Naive thymus-derived CD4-positive, alpha-beta T cell (primary cell): ENCODE measurements at regions not wholly inside any gene's neighbourhood (a gene's known extent, or its start where the extent isn't known, plus 50 kb on each side); places are given as distances from the start of the nearest gene placed in this dataset.
"Not testable (repeated sequence)": the region's sequence is repeated elsewhere in the genome, so short reads cannot be mapped to it uniquely, and the experiment has no call there.

ENCODE experiments used
- ATAC-seq: fragments of 150-1000 bp; cut with Tn5 transposase; 2 replicates; pipeline ENCODE4 v1.10.0; 2021; ENCODE audit warnings: mild to moderate bottlenecking, moderate library complexity
- CTCF ChIA-PET: fragments of 350-600 bp; sonication (Branson Sonifier 250); formaldehyde crosslinking; loops from one replicate; lab custom pipeline; 2021; ENCODE audit warnings: antibody characterized with exemption; lab: Charles Lee
- POLR2A ChIA-PET: fragments of 350-600 bp; sonication (Branson Sonifier 250); formaldehyde crosslinking; loops from one replicate; lab custom pipeline; 2021; ENCODE audit warnings: antibody characterized with exemption, inconsistent platforms; lab: Charles Lee
- DNase-seq, 9 donors: peaks; one replicate each; pipeline versions ENCODE4 v3.0.0 to v3.0.0-alpha.2; 2020 to 2022; ENCODE audit warnings: mixed read lengths in 1 of 9
- H3K27ac ChIP-seq: one replicate; pipeline ENCODE4 v1.7.0; 2013; ENCODE audit warnings: mild to moderate bottlenecking, low read depth, low read length, moderate library complexity
- H3K27me3 ChIP-seq, 2 donors: one replicate each; pipeline ENCODE4 v1.7.0; 2013; ENCODE audit warnings: low read length in 2 of 2, mild to moderate bottlenecking in 2 of 2, moderate library complexity in 2 of 2; ENCODE audit not compliant: control insufficient read depth in 2 of 2, insufficient read depth in 2 of 2
- H3K36me3 ChIP-seq, 3 experiments: 1 replicate in 2 of 3; 2 replicates in 1 of 3; pipeline ENCODE4 v1.7.0; 2013; ENCODE audit warnings: low read length in 3 of 3, mild to moderate bottlenecking in 3 of 3, moderate library complexity in 1 of 3; ENCODE audit not compliant: insufficient read depth in 3 of 3, control insufficient read depth in 2 of 3
- H3K4me1 ChIP-seq, 2 donors: one replicate each; pipeline ENCODE4 v1.7.0; 2013; ENCODE audit warnings: low read length in 2 of 2, mild to moderate bottlenecking in 2 of 2, moderate library complexity in 1 of 2; ENCODE audit not compliant: control insufficient read depth in 2 of 2, insufficient read depth in 2 of 2
- H3K4me3 ChIP-seq: 2 replicates; pipeline ENCODE4 v1.7.0; 2013; ENCODE audit warnings: mild to moderate bottlenecking, low read length
- H3K9me3 ChIP-seq, 3 experiments: 1 replicate in 2 of 3; 2 replicates in 1 of 3; pipeline ENCODE4 v1.7.0; 2013; ENCODE audit warnings: low read length in 3 of 3; ENCODE audit not compliant: control insufficient read depth in 2 of 3
- H3K27ac Mint-ChIP-seq, 9 donors: one replicate each; pipeline ENCODE4 v1.8.0; 2020 to 2022; ENCODE audit warnings: mixed read lengths in 9 of 9, mild to moderate bottlenecking in 8 of 9, moderate library complexity in 5 of 9, inconsistent platforms in 2 of 9
- H3K27me3 Mint-ChIP-seq, 5 donors: one replicate each; pipeline ENCODE4 v1.8.0; 2021 to 2022; ENCODE audit warnings: mixed read lengths in 5 of 5, mild to moderate bottlenecking in 1 of 5
- H3K36me3 Mint-ChIP-seq, 5 donors: one replicate each; pipeline ENCODE4 v1.8.0; 2020 to 2022; ENCODE audit warnings: mixed read lengths in 5 of 5, mild to moderate bottlenecking in 3 of 5, inconsistent platforms in 1 of 5
- H3K4me1 Mint-ChIP-seq, 7 donors: one replicate each; pipeline ENCODE4 v1.8.0; 2020 to 2022; ENCODE audit warnings: mixed read lengths in 7 of 7, mild to moderate bottlenecking in 3 of 7, inconsistent platforms in 1 of 7
- H3K4me3 Mint-ChIP-seq, 10 donors: one replicate each; pipeline ENCODE4 v1.8.0; 2020 to 2022; ENCODE audit warnings: mild to moderate bottlenecking in 10 of 10, mixed read lengths in 10 of 10, moderate library complexity in 6 of 10, inconsistent platforms in 2 of 10
- H3K9me3 Mint-ChIP-seq, 11 donors: one replicate each; pipeline ENCODE4 v1.8.0; 2020 to 2022; ENCODE audit warnings: mixed read lengths in 11 of 11, mild to moderate bottlenecking in 4 of 11, inconsistent platforms in 1 of 11, moderate library complexity in 1 of 11
- intact Hi-C, 2 donors: fragments of 100-400 bp; cut with micrococcal nuclease; formaldehyde crosslinking; loops; one replicate each; pipeline ENCODE4 v1.15.1; 2023

DNA sequence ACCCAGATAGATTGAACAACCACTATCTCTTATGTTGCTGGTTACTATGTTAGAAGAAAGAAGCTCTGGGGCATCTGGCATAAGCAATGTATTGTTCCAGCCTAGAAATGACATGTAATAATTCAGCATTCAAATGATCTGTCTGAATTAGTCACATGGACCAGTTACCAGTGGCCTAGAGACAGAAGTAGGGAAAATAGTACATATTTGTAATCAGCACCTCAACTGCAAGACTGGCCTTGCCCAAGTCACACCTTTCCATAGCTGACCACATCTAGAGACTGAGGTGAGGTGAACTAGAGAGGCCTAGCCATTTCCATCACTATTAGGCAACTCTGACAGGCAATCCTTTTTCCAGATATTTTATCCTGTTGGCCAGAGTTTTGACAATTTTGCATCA, 315.6 kb upstream of the KCND2 start:
- H3K36me3 Mint-ChIP-seq: no peaks in the 10 kb centered on the region
- CTCF ChIA-PET: no interaction called here
- no peak for DNase-seq
- Histone ChIP-seq H3K36me3 (no peaks in the 10 kb centered on the region), H3K4me3 (no peak overlapping the region), H3K9me3 (no peaks in the 10 kb centered on the region), H3K27me3 (no peaks in the 10 kb centered on the region), H3K27ac (no peak overlapping the region), H3K4me1 (no peaks in the 10 kb centered on the region)
- intact Hi-C loops: no loop called here
- no peak overlapping the region for H3K4me3 Mint-ChIP-seq
- H3K27ac Mint-ChIP-seq: no peak overlapping the region
- no peaks in the 10 kb centered on the region for H3K4me1 Mint-ChIP-seq
- POLR2A ChIA-PET: no interaction called here
- H3K9me3 Mint-ChIP-seq: peaks cover 0 to 9% (median 2%) of the 10 kb centered on the region in 11 donors
- ATAC-seq: no peak
- no peaks in the 10 kb centered on the region for H3K27me3 Mint-ChIP-seq

GRCh38 chr7:119959811-119960210, 313.2 kb upstream of the KCND2 start:
- POLR2A ChIA-PET: no interaction called here

DNA sequence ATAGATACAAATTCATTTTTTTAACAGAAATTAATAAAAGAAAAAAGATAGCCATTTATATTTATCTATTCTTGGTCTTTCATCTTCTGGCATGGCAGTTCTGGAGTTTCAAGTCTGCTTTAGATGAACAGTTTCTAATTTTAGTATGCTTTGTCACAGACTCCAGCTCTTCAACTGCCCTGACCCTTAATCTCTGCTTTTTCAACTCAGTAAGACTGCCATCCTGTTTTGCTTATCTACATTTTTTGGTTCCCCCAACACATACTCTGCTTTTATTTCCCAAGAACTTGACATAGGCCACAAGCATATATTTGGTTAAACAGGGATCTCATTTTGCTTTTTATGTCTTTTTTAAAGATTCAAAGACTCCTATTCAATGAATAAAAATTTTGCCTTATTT, 309.3 kb upstream of the KCND2 start:
- Mint-ChIP-seq H3K4me1 (no peaks in the 10 kb centered on the region), H3K27ac (no peak overlapping the region), H3K4me3 (no peak overlapping the region), H3K27me3 (no peaks in the 10 kb centered on the region), H3K36me3 (no peaks in the 10 kb centered on the region), H3K9me3 (peaks cover 0 to 6% (median 0%) of the 10 kb centered on the region in 11 donors)
- no peak overlapping the region for H3K4me3 ChIP-seq
- no peaks in the 10 kb centered on the region for H3K9me3 ChIP-seq
- intact Hi-C loops: no loop called here
- H3K27ac ChIP-seq: no peak overlapping the region
- CTCF ChIA-PET: no interaction called here
- DNase-seq: no peak
- H3K27me3 ChIP-seq: no peaks in the 10 kb centered on the region
- no peaks in the 10 kb centered on the region for H3K36me3 ChIP-seq
- POLR2A ChIA-PET: no interaction called here
- ATAC-seq: no peak
- no peaks in the 10 kb centered on the region for H3K4me1 ChIP-seq

More at GRCh38 chr7:119959811-119960210, 313.2 kb upstream of the KCND2 start:
- no peaks in the 10 kb centered on the region for H3K27me3 Mint-ChIP-seq
- H3K4me1 Mint-ChIP-seq: no peaks in the 10 kb centered on the region
- CTCF ChIA-PET: no interaction called here
- Histone ChIP-seq H3K9me3 (no peaks in the 10 kb centered on the region), H3K4me3 (no peak overlapping the region), H3K27me3 (no peaks in the 10 kb centered on the region), H3K27ac (no peak overlapping the region), H3K4me1 (no peaks in the 10 kb centered on the region), H3K36me3 (no peaks in the 10 kb centered on the region)
- no peaks in the 10 kb centered on the region for H3K36me3 Mint-ChIP-seq
- ATAC-seq (no peak), DNase-seq (no peak)
- peaks cover 0 to 7% (median 2%) of the 10 kb centered on the region in 11 donors for H3K9me3 Mint-ChIP-seq
- no peak overlapping the region for H3K4me3 Mint-ChIP-seq
- no peak overlapping the region for H3K27ac Mint-ChIP-seq
- intact Hi-C loops: no loop called here

DNA sequence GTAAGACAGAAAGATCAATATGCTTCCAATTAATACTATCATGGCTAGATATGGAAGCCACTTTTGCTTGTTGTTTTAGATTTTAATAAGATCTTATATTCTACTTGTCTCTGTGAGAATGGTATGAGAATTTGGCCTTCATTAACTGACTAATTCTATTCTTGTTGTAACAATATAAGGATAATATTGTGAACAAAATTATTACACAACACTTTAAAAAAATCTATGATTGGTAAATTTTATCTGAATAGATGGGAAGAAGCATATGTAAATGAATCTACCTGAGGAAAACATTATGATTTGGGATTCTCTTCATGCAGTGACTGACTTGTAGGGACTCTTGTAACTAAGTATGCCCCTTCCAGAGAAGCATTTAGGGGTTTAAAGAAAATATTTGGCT, 308.9 kb upstream of the KCND2 start:
- intact Hi-C loops: no loop called here
- no peak overlapping the region for H3K4me3 ChIP-seq
- no peaks in the 10 kb centered on the region for H3K9me3 ChIP-seq
- H3K27me3 ChIP-seq: no peaks in the 10 kb centered on the region
- no peak overlapping the region for H3K4me3 Mint-ChIP-seq
- ATAC-seq (no peak), DNase-seq (no peak)
- H3K27ac ChIP-seq: no peak overlapping the region
- H3K9me3 Mint-ChIP-seq: peaks cover 0 to 2% (median 0%) of the 10 kb centered on the region in 11 donors
- no peaks in the 10 kb centered on the region for H3K27me3 Mint-ChIP-seq
- CTCF ChIA-PET: no interaction called here
- H3K4me1 Mint-ChIP-seq: no peaks in the 10 kb centered on the region
- no peaks in the 10 kb centered on the region for H3K36me3 Mint-ChIP-seq
- H3K4me1 ChIP-seq: no peaks in the 10 kb centered on the region
- POLR2A ChIA-PET: no interaction called here
- no peaks in the 10 kb centered on the region for H3K36me3 ChIP-seq
- H3K27ac Mint-ChIP-seq: no peak overlapping the region

DNA sequence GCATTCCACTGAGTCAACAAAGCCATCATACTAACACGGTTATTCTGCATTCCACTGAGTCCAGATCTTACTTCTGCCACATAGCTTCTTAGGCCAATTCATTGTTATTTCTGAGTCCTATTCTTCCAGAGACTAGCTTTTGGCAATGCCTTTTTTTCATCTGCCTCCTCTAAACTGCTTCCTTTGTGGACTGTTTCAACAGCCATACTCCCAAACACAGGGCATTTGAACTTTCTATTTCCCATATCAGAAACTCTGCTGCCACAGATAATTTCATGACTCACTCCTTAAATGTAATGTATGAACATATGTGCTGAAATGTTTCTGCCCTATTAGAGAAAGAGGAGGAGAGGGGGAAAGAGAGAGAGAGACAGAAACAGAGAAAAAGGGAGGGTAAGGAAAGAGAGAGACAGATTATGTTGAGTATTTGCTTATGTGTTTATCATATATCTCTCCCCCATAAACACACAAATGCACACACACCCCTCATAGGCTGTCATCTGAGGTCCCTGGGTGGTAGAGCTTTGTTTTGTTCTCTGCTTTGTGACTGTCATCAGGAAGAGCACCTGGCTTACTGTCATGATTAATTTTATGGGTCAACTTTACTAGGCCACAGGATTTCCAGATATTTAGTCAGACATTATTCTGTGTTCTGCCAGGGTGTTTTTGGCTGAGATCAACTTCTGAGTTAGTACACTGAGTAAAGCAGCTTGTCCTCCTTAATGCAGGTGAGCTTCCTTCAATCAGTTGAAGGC, 308.0 kb upstream of the KCND2 start:
- CTCF ChIA-PET: no interaction called here
- Histone ChIP-seq H3K36me3 (no peaks in the 10 kb centered on the region), H3K27ac (no peak overlapping the region), H3K4me1 (no peaks in the 10 kb centered on the region), H3K4me3 (no peak overlapping the region), H3K9me3 (no peaks in the 10 kb centered on the region), H3K27me3 (no peaks in the 10 kb centered on the region)
- no peak overlapping the region for H3K4me3 Mint-ChIP-seq
- ATAC-seq (no peak), DNase-seq (no peak)
- H3K9me3 Mint-ChIP-seq: no peaks in the 10 kb centered on the region
- intact Hi-C loops: no loop called here
- H3K27ac Mint-ChIP-seq: no peak overlapping the region
- H3K27me3 Mint-ChIP-seq: no peaks in the 10 kb centered on the region
- no peaks in the 10 kb centered on the region for H3K4me1 Mint-ChIP-seq
- no peaks in the 10 kb centered on the region for H3K36me3 Mint-ChIP-seq
- POLR2A ChIA-PET: no interaction called here

DNA sequence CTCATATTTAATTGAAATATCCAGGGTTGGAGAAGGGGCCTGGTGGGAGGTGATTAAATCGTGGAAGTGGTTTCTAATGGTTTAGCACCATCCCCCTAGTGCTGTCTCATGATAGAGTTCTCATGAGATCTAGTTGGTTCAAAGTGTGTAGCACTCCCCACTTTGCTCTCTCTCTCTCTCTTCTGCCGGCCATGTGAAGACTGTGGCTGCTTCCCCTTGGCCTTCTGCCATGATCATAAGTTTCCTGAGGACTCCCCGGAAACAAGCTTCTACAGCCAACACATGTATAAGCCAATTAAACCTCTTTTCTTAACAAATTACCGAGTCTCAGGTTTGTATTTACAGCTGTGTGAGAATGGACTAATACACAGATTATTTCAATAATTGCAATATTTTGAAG, 305.8 kb upstream of the KCND2 start:
- Histone ChIP-seq H3K9me3 (no peaks in the 10 kb centered on the region), H3K36me3 (no peaks in the 10 kb centered on the region), H3K27me3 (no peaks in the 10 kb centered on the region), H3K4me1 (no peaks in the 10 kb centered on the region), H3K27ac (no peak overlapping the region), H3K4me3 (no peak overlapping the region)
- H3K27me3 Mint-ChIP-seq: no peaks in the 10 kb centered on the region
- H3K4me3 Mint-ChIP-seq: no peak overlapping the region
- intact Hi-C loops: no loop called here
- no peak overlapping the region for H3K27ac Mint-ChIP-seq
- no peak for DNase-seq
- no peak for ATAC-seq
- peaks cover 0 to 4% (median 0%) of the 10 kb centered on the region in 11 donors for H3K9me3 Mint-ChIP-seq
- POLR2A ChIA-PET: no interaction called here
- no peaks in the 10 kb centered on the region for H3K4me1 Mint-ChIP-seq
- no peaks in the 10 kb centered on the region for H3K36me3 Mint-ChIP-seq
- CTCF ChIA-PET: no interaction called here

- H3K27me3 ChIP-seq, DNase-seq, ATAC-seq, H3K27me3 Mint-ChIP-seq, H3K27ac ChIP-seq, CTCF ChIA-PET, H3K36me3 ChIP-seq, H3K4me3 ChIP-seq, H3K4me1 Mint-ChIP-seq, H3K4me1 ChIP-seq, H3K36me3 Mint-ChIP-seq, POLR2A ChIA-PET, H3K4me3 Mint-ChIP-seq, H3K9me3 ChIP-seq, H3K27ac Mint-ChIP-seq, H3K9me3 Mint-ChIP-seq, intact Hi-C loops: not testable (repeated sequence)
Observed at GRCh38 chr7:119968411-119968810, 304.6 kb upstream of the KCND2 start.
